ENCODE measurements at regions not wholly inside any gene's neighbourhood (a gene's known extent, or its start where the extent isn't known, plus 50 kb on each side); places are given as distances from the start of the nearest gene placed in this dataset.

GRCh38 chr16:22732400-22732799 is 81.6 kb upstream of the HS3ST2 start:
- no peaks in the 10 kb centered on the region for H3K36me3 ChIP-seq (ENCODE audit: control insufficient read depth, insufficient read depth, low read length)
- no peaks in the 10 kb centered on the region for H3K36me3 Mint-ChIP-seq (ENCODE audit: insufficient read depth, unreplicated experiment)
- no peaks in the 10 kb centered on the region for H3K9me3 Mint-ChIP-seq (ENCODE audit: unreplicated experiment)
- no peaks in the 10 kb centered on the region for H3K9me3 ChIP-seq
- BruUV-seq (replicated peaks), result no TSS peak
- H3K27me3 Mint-ChIP-seq (ENCODE audit: insufficient read depth, unreplicated experiment), result peaks cover 9% of the 10 kb centered on the region
- no peak for DNase-seq
- H3K4me3 ChIP-seq (ENCODE audit: low read depth, low read length), result no peak overlapping the region
- H3K4me3 Mint-ChIP-seq (ENCODE audit: unreplicated experiment), result no peak overlapping the region
- H3K27ac Mint-ChIP-seq (ENCODE audit: unreplicated experiment), result no peak overlapping the region
- H3K4me1 Mint-ChIP-seq (ENCODE audit: low read depth, unreplicated experiment), result no peaks in the 10 kb centered on the region
- intact Hi-C loops (cut with micrococcal nuclease; ENCODE audit: unreplicated experiment), result no loop called here
- H3K27me3 ChIP-seq (replicated peaks; ENCODE audit: control insufficient read depth, insufficient read depth, low read length), result no peaks in the 10 kb centered on the region
- ChIA-PET POLR2A (no interaction called here), CTCF (no interaction called here)
- H3K4me1 ChIP-seq, result no peaks in the 10 kb centered on the region
- no peak for TF ChIP-seq CTCF (IDR thresholded peaks at IDR 0.05; ENCODE audit: insufficient read depth in 1 of 2, low read depth in 1 of 2, low read length in 1 of 2, severe bottlenecking in 1 of 2, unreplicated experiment in 1 of 2)

- peaks cover 9% of the 10 kb centered on the region for H3K27me3 Mint-ChIP-seq (ENCODE audit: insufficient read depth, unreplicated experiment)
- Histone ChIP-seq H3K9me3 (no peaks in the 10 kb centered on the region), H3K36me3 (ENCODE audit: control insufficient read depth, insufficient read depth, low read length) (no peaks in the 10 kb centered on the region), H3K4me3 (ENCODE audit: low read depth, low read length) (no peak overlapping the region), H3K27me3 (replicated peaks; ENCODE audit: control insufficient read depth, insufficient read depth, low read length) (no peaks in the 10 kb centered on the region), H3K4me1 (no peaks in the 10 kb centered on the region)
- TF ChIP-seq CTCF (IDR thresholded peaks at IDR 0.05; ENCODE audit: insufficient read depth in 1 of 2, low read depth in 1 of 2, low read length in 1 of 2, severe bottlenecking in 1 of 2, unreplicated experiment in 1 of 2), result no peak
- no peak overlapping the region for H3K27ac Mint-ChIP-seq (ENCODE audit: unreplicated experiment)
- no peaks in the 10 kb centered on the region for H3K36me3 Mint-ChIP-seq (ENCODE audit: insufficient read depth, unreplicated experiment)
- ChIA-PET POLR2A (no interaction called here), CTCF (no interaction called here)
- no peak for DNase-seq
- H3K9me3 Mint-ChIP-seq (ENCODE audit: unreplicated experiment), result no peaks in the 10 kb centered on the region
- BruUV-seq (replicated peaks), result no TSS peak
- intact Hi-C loops (cut with micrococcal nuclease; ENCODE audit: unreplicated experiment), result no loop called here
- no peak overlapping the region for H3K4me3 Mint-ChIP-seq (ENCODE audit: unreplicated experiment)
- H3K4me1 Mint-ChIP-seq (ENCODE audit: low read depth, unreplicated experiment), result no peaks in the 10 kb centered on the region
Observed at GRCh38 chr16:22732959-22733358, 81.0 kb upstream of the HS3ST2 start.

DNA sequence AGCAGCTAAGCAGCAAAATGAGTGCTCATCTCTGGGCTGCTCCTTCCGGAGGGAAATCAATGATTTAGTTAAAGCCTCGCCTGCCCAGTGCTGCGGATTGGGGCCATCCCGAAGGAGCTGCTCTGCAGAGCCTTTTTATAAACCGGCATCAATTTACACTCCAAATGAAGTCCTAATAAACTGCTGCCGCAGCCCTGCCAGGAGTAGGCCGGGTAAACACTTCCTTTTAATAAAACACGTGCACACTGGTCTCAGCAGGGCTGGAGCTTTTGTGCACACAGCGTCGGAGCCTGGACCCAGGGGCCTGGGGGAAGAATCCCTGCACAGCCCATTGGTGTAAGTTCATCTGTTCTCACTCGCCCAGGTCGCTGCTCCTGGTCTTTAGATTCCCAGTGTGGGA is 79.6 kb upstream of the HS3ST2 start:
- no peak overlapping the region for H3K4me3 Mint-ChIP-seq (ENCODE audit: unreplicated experiment)
- no peak for DNase-seq
- intact Hi-C loops (cut with micrococcal nuclease; ENCODE audit: unreplicated experiment), result no loop called here
- Histone ChIP-seq H3K27me3 (replicated peaks; ENCODE audit: control insufficient read depth, insufficient read depth, low read length) (no peaks in the 10 kb centered on the region), H3K36me3 (ENCODE audit: control insufficient read depth, insufficient read depth, low read length) (no peaks in the 10 kb centered on the region), H3K9me3 (no peaks in the 10 kb centered on the region), H3K4me3 (ENCODE audit: low read depth, low read length) (no peak overlapping the region), H3K4me1 (no peaks in the 10 kb centered on the region)
- peaks cover 6% of the 10 kb centered on the region for H3K27me3 Mint-ChIP-seq (ENCODE audit: insufficient read depth, unreplicated experiment)
- H3K27ac Mint-ChIP-seq (ENCODE audit: unreplicated experiment), result no peak overlapping the region
- no TSS peak for BruUV-seq (replicated peaks)
- ChIA-PET POLR2A (no interaction called here), CTCF (no interaction called here)
- TF ChIP-seq CTCF (IDR thresholded peaks at IDR 0.05; ENCODE audit: insufficient read depth in 1 of 2, low read depth in 1 of 2, low read length in 1 of 2, severe bottlenecking in 1 of 2, unreplicated experiment in 1 of 2), result no peak
- H3K4me1 Mint-ChIP-seq (ENCODE audit: low read depth, unreplicated experiment), result no peaks in the 10 kb centered on the region
- H3K9me3 Mint-ChIP-seq (ENCODE audit: unreplicated experiment), result no peaks in the 10 kb centered on the region
- no peaks in the 10 kb centered on the region for H3K36me3 Mint-ChIP-seq (ENCODE audit: insufficient read depth, unreplicated experiment)

All from Caco-2 (cell line).